ENCODE measurements at regions not wholly inside any gene's neighbourhood (a gene's known extent, or its start where the extent isn't known, plus 50 kb on each side); places are given as distances from the start of the nearest gene placed in this dataset.

DNA sequence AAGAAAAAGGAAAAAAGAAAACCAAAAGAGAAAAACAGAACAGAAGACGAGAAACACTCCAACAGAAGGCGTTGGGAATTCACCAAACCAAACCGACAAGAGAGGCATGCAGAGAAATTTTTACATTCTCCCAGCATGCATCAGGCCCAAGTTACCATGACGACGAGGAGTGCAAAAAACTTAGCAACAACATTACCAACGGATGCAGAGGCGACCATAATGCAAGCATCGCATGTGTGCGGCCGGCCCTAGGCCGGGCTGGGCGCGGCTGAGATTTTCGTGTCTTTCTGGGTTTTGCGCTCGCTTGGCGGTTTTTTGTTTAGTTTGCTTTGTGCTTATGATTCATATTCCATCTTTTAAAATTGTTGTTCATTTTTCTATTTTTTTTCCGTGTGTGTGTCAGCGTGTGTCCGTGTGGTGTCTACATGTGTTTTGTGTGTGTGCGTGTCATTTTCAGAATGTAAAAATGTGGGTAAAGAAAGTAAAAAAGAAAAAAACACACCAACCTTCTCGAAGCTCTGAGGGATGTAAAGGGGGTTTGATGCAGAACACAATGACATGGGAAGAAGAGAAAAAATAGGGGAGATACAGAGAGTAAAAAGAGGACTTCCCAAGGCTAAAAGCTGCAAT, 84.9 kb downstream of the PTPRS start:
- no peak overlapping the region for H3K27ac ChIP-seq (ENCODE audit: insufficient read length, low read depth, low read length)
- H4K20me1 ChIP-seq (ENCODE audit: control insufficient read depth, insufficient read depth, insufficient read length) = no peaks in the 10 kb centered on the region
- TF ChIP-seq, protein P1, sequence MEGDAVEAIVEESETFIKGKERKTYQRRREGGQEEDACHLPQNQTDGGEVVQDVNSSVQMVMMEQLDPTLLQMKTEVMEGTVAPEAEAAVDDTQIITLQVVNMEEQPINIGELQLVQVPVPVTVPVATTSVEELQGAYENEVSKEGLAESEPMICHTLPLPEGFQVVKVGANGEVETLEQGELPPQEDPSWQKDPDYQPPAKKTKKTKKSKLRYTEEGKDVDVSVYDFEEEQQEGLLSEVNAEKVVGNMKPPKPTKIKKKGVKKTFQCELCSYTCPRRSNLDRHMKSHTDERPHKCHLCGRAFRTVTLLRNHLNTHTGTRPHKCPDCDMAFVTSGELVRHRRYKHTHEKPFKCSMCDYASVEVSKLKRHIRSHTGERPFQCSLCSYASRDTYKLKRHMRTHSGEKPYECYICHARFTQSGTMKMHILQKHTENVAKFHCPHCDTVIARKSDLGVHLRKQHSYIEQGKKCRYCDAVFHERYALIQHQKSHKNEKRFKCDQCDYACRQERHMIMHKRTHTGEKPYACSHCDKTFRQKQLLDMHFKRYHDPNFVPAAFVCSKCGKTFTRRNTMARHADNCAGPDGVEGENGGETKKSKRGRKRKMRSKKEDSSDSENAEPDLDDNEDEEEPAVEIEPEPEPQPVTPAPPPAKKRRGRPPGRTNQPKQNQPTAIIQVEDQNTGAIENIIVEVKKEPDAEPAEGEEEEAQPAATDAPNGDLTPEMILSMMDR (conservative IDR thresholded peaks at IDR 0.05) = no peak
- Mint-ChIP-seq H3K27me3 (ENCODE audit: low read depth) (no peaks in the 10 kb centered on the region), H3K4me1 (peaks cover 7 to 11% of the 10 kb centered on the region in 2 experiments), H3K9me3 (peaks cover 8 to 21% of the 10 kb centered on the region in 2 experiments), H3K27ac (0 out of 7 replicates have a peak overlapping the region, but pooled peaks of 1 of the 3 experiments have one; percentile 5), H3K4me3 (no peak overlapping the region), H3K36me3 (ENCODE audit: insufficient read depth in 1 of 3, low read depth in 3 of 3) (peaks cover 45 to 74% (median 63%) of the 10 kb centered on the region in 3 experiments)
- no peak overlapping the region for H3K4me2 ChIP-seq (ENCODE audit: insufficient read depth, insufficient read length, low read length)
- H3K4me1 ChIP-seq (ENCODE audit: insufficient read depth, low read length) = no peaks in the 10 kb centered on the region; the same call in 1 of the 2 replicates
- H3T11ph ChIP-seq (ENCODE audit: low read length) = no peak overlapping the region
- no peak for DNase-seq
- no peak overlapping the region for H2BK120ac ChIP-seq (ENCODE audit: low read depth, low read length, poor library complexity, severe bottlenecking)
- H2AFZ ChIP-seq (ENCODE audit: low read length) = no peak overlapping the region
- WGBS (ENCODE audit: extremely low coverage, insufficient read length, low lambda C conversion rate) = no CpG with 5 or more reads among the region's 22 CpGs
- no peak overlapping the region for H3K18ac ChIP-seq (ENCODE audit: insufficient read length, low read depth, low read length)
- H2BK20ac ChIP-seq (ENCODE audit: low read depth, low read length, poor library complexity, severe bottlenecking) = no peak overlapping the region
- no peak overlapping the region for H3K23ac ChIP-seq (ENCODE audit: insufficient read length, low read depth, low read length)
- no peak overlapping the region for H3K56ac ChIP-seq (ENCODE audit: insufficient read length, low read depth, low read length)
- no peaks in the 10 kb centered on the region for H3K27me3 ChIP-seq (ENCODE audit: insufficient read depth, low read length)
- no peak overlapping the region for H2BK5ac ChIP-seq (ENCODE audit: insufficient read length, low read length)
- no peaks in the 10 kb centered on the region for H3K9me3 ChIP-seq (ENCODE audit: control insufficient read depth, low read depth, low read length)
- no peak overlapping the region for H2AK5ac ChIP-seq (ENCODE audit: insufficient read length, low read length)
- no peak overlapping the region for H2BK12ac ChIP-seq (ENCODE audit: insufficient read length, low read depth, low read length)
- H2BK15ac ChIP-seq (ENCODE audit: low read depth, low read length) = no peak overlapping the region
- H4K91ac ChIP-seq (ENCODE audit: insufficient read length, low read depth, low read length) = no peak overlapping the region
- no peaks in the 10 kb centered on the region for H3K79me1 ChIP-seq (ENCODE audit: insufficient read depth, low read depth, low read length, poor library complexity, severe bottlenecking)
- peaks cover 3% of the 10 kb centered on the region for H3K23me2 ChIP-seq (ENCODE audit: insufficient read length, low read depth, low read length, poor library complexity, severe bottlenecking)
- H3K9ac ChIP-seq (ENCODE audit: extremely low read depth, insufficient read length, low read length) = no peak overlapping the region
- no peak overlapping the region for H4K8ac ChIP-seq (replicated peaks; ENCODE audit: insufficient read length, low read depth, low read length)
- H3K79me2 ChIP-seq (ENCODE audit: insufficient read depth, low read length) = no peaks in the 10 kb centered on the region
- H4K5ac ChIP-seq (ENCODE audit: insufficient read length, low read depth, low read length) = no peak overlapping the region
- H3K4ac ChIP-seq (ENCODE audit: low read depth, low read length) = no peak overlapping the region
- no peak overlapping the region for H3K14ac ChIP-seq (ENCODE audit: insufficient read depth, low read length)
